ENCODE measurements at regions not wholly inside any gene's neighbourhood (a gene's known extent, or its start where the extent isn't known, plus 50 kb on each side); places are given as distances from the start of the nearest gene placed in this dataset.
"Not testable (repeated sequence)": the region's sequence is repeated elsewhere in the genome, so short reads cannot be mapped to it uniquely, and the experiment has no call there.

DNA sequence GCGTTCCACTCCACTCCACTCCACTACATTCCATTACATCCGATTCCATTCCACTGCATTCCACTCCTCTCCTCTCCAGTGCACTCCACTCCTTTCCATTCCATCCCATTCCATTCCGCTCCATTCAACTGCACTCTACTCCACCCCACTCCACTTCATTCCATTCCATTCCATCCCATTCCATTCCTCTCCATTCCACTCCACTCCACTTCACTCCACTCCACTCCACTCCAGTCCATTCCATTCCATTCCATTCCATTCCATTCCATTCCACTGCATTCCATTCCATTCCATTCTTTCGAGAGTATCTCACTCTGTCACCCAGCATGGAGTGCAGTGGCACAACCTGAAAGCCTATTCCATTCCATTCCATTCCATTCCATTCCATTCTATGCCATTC, 637.5 kb downstream of the TP53TG3F start:
- not testable (repeated sequence) for TF ChIP-seq RCOR1 (IDR thresholded peaks at IDR 0.05; ENCODE audit: low read length); POLR2AphosphoS5 (IDR thresholded peaks at IDR 0.05; ENCODE audit: low read depth, low read length); MEF2A (IDR thresholded peaks at IDR 0.05; ENCODE audit: borderline replicate concordance, low read depth); SIN3A (IDR thresholded peaks at IDR 0.05; ENCODE audit: borderline replicate concordance, low read depth, low read length); GABPA (IDR thresholded peaks at IDR 0.05; ENCODE audit: low read depth); EZH2phosphoT487 (IDR thresholded peaks at IDR 0.05; ENCODE audit: borderline replicate concordance, low read depth); TAF1 (IDR thresholded peaks at IDR 0.05; ENCODE audit: borderline replicate concordance, low read depth, low read length); SMC3 (IDR thresholded peaks at IDR 0.05; ENCODE audit: low read depth, low read length); EP300 (IDR thresholded peaks at IDR 0.05; ENCODE audit: borderline replicate concordance in 1 of 2, low read depth in 1 of 2, low read length in 1 of 2)
- TF ChIP-seq, protein P1, sequence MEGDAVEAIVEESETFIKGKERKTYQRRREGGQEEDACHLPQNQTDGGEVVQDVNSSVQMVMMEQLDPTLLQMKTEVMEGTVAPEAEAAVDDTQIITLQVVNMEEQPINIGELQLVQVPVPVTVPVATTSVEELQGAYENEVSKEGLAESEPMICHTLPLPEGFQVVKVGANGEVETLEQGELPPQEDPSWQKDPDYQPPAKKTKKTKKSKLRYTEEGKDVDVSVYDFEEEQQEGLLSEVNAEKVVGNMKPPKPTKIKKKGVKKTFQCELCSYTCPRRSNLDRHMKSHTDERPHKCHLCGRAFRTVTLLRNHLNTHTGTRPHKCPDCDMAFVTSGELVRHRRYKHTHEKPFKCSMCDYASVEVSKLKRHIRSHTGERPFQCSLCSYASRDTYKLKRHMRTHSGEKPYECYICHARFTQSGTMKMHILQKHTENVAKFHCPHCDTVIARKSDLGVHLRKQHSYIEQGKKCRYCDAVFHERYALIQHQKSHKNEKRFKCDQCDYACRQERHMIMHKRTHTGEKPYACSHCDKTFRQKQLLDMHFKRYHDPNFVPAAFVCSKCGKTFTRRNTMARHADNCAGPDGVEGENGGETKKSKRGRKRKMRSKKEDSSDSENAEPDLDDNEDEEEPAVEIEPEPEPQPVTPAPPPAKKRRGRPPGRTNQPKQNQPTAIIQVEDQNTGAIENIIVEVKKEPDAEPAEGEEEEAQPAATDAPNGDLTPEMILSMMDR (IDR thresholded peaks at IDR 0.05) = not testable (repeated sequence)
- TF ChIP-seq, protein P2, sequence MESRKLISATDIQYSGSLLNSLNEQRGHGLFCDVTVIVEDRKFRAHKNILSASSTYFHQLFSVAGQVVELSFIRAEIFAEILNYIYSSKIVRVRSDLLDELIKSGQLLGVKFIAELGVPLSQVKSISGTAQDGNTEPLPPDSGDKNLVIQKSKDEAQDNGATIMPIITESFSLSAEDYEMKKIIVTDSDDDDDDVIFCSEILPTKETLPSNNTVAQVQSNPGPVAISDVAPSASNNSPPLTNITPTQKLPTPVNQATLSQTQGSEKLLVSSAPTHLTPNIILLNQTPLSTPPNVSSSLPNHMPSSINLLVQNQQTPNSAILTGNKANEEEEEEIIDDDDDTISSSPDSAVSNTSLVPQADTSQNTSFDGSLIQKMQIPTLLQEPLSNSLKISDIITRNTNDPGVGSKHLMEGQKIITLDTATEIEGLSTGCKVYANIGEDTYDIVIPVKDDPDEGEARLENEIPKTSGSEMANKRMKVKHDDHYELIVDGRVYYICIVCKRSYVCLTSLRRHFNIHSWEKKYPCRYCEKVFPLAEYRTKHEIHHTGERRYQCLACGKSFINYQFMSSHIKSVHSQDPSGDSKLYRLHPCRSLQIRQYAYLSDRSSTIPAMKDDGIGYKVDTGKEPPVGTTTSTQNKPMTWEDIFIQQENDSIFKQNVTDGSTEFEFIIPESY (IDR thresholded peaks at IDR 0.05; ENCODE audit: borderline replicate concordance, low read depth) = not testable (repeated sequence)
- TF ChIP-seq, protein P3, sequence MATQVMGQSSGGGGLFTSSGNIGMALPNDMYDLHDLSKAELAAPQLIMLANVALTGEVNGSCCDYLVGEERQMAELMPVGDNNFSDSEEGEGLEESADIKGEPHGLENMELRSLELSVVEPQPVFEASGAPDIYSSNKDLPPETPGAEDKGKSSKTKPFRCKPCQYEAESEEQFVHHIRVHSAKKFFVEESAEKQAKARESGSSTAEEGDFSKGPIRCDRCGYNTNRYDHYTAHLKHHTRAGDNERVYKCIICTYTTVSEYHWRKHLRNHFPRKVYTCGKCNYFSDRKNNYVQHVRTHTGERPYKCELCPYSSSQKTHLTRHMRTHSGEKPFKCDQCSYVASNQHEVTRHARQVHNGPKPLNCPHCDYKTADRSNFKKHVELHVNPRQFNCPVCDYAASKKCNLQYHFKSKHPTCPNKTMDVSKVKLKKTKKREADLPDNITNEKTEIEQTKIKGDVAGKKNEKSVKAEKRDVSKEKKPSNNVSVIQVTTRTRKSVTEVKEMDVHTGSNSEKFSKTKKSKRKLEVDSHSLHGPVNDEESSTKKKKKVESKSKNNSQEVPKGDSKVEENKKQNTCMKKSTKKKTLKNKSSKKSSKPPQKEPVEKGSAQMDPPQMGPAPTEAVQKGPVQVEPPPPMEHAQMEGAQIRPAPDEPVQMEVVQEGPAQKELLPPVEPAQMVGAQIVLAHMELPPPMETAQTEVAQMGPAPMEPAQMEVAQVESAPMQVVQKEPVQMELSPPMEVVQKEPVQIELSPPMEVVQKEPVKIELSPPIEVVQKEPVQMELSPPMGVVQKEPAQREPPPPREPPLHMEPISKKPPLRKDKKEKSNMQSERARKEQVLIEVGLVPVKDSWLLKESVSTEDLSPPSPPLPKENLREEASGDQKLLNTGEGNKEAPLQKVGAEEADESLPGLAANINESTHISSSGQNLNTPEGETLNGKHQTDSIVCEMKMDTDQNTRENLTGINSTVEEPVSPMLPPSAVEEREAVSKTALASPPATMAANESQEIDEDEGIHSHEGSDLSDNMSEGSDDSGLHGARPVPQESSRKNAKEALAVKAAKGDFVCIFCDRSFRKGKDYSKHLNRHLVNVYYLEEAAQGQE (IDR thresholded peaks at IDR 0.05; ENCODE audit: low read depth, low read length) = not testable (repeated sequence)
